CD4-positive, alpha-beta T cell treated with Interleukin-21 for 1 hour (primary cell): ENCODE measurements at regions not wholly inside any gene's neighbourhood (a gene's known extent, or its start where the extent isn't known, plus 50 kb on each side); places are given as distances from the start of the nearest gene placed in this dataset.

Experiments used
- DNase-seq: peaks from one replicate; pipeline ENCODE4 v3.0.0-alpha.2; 2020

DNA sequence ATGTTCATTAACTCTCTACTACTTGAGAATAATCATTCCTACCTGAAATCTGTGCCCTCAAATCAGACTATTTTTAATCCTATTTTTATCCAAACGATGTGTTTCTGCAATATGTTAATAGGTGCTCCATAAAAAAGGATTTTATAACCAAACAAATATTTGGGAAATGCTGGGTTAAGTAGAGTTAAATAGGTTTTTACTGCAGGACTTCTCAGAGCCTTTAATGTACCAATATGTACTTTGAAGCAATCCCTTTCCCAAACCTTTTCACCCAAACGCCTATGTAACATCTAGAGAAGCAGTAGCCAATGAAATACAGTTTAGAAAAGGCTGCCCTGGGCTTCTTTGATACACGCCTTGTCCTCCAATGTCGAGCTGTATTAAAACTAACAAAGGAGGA is 182.5 kb downstream of the SP3 start:
- no peak for DNase-seq

- DNase-seq: no peak
These were observed 181.8 kb downstream of the SP3 start for GRCh38 chr2:173783382-173783781.

DNA sequence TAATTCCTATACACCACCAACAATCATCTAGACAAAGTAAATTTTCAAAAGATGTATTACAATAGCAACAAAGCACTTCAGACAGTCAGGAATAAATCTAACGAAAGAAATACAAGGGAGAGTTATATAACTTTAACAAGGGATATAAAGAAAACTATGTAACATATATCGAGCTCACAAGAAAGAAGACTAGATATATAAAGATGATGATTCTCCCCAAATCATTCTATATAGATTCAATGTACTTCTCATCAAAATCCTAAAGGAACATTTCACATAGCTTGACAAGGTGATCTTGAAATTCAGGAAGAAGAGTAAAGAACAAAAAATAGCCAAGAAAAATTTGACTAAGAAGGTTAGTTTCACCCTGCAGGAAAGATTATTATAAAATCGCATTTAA is 179.4 kb downstream of the SP3 start:
- DNase-seq: no peak

- no peak for DNase-seq
These were observed 173.7 kb downstream of the SP3 start for GRCh38 chr2:173791502-173791901.

DNA sequence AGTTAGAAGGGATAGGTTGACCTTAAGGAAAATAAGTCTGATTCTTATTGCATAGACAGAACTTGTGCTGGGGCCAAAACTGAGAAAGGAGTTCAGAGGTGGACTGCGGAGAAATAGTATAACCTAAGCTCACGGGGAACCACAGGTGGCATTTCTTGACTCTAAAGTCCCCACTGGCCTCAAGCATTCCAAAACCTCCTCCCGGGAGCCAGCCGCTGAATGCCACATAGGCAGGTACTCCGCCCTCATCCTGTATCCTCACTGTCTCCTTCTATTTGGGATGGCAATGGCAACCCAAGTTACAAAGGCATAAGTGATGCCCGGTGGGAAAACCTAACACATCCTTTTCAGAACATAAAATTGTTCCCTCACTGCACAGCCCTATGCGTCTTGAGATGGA is 173.0 kb downstream of the SP3 start:
- DNase-seq: no peak

GRCh38 chr2:173792741-173793140 is 172.4 kb downstream of the SP3 start:
- no peak for DNase-seq

- no peak for DNase-seq
These were observed 171.2 kb downstream of the SP3 start for GRCh38 chr2:173793709-173794565.

DNA sequence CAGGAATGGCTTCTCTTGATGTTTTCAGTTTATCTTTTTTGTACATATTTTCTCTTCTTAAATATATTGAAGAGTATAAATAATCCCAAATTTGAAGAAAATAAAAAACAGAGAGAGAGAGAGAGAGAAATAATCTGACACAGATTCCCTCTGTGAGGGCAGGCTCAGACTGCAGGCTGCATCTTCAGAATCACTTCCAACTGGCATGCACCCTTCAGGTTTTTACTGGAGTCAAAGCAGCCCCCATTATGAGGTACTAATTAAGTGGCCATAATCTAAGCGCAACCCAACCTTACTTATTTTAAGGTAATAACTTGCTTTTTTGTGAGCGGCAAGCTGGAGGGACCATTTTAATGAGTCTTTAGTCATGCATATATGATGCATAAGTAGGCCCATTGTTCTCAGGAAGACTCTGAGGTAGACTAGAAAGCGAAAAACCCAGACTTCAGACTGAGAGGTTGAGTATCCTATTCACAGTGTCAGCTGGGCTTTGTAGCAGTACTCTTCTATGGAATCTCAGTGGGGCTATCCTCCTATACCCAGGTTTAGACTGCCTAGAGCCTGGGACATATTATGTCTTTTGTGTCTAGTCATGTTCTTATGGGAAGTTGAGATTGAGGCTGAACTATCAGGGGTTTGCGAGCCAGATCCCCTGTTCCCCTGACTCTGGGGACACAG is 167.4 kb downstream of the SP3 start:
- no peak for DNase-seq

GRCh38 chr2:173802518-173802917 is 162.7 kb downstream of the SP3 start:
- DNase-seq: no peak

DNA sequence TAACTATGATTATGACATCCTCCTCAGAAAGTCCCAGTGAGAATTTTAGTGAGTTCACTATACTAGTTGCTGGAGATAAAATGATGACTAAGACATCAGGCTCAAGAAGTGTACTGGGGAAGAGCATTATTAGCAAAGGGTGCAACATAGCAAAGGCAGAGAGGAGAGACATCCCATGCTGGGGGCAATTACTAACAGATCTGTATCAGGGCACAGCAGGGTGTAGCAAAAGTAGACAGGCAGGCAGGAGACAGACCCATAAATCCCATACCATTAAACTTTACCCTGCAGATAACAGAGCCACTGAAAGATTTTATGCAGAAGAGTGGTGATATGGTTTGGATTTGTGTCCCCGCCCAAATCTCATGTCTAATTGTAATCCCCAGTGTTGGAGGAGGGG is 161.7 kb downstream of the SP3 start:
- DNase-seq: no peak

- no peak for DNase-seq
These were observed 158.4 kb downstream of the SP3 start for GRCh38 chr2:173806761-173807160.

DNA sequence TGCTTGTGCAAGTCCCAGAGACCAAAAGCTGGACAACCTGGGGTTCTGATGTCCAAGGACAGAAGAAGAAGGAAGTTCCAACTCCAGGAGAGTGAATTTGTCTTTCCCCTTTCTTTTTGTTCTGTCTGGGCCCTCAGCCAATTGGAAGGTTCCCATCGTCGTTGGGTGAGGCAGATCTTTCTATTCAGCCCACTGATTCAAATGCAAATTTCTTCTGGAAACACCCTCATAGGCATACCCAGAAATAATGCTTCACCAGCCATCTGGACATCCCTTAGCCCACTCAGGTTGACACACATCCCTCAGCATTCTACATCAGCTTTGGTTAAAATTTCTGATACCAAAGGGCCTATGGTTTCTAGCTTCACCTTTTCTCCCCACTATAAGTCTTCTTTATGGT is 156.5 kb downstream of the SP3 start:
- no peak for DNase-seq

GRCh38 chr2:173812321-173812720 is 152.9 kb downstream of the SP3 start:
- no peak for DNase-seq

DNA sequence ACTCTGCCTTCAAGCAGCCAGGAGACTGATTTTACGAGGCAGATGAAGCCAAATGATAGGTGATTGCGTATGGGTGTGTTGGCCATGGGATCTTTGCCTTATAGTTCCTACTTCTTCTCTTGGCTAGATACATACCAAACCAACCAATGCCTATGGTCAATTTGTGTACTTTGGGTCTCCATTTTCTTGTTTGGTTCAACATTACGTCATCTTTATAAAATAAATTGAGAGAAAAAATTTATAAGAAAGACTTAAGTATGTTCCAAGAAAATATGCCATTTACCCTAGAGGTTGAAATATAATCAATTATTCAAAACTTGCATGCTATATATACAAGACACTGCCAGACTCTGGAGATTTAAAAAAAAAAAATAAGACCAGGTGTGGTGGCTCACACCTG is 150.9 kb downstream of the SP3 start:
- DNase-seq: no peak

DNA sequence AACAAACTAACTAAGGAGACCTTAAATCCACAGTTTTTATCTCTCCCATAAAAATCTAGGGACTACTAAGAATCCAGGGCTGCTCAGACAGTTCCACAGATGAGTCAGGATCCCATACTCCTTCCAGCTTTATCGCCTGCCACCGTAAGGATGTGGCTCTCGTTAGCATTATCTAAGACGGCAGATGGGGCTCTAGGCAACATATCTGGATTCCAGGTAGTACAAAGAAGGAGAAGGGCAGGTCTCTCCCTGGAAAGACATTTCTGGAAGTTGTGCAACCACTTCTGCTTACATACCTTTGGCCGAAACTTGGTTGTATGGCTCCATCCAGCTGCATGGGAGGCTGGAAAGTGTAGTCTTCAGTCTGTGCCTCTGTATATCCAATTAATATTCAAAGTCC is 149.4 kb downstream of the SP3 start:
- DNase-seq: no peak

DNA sequence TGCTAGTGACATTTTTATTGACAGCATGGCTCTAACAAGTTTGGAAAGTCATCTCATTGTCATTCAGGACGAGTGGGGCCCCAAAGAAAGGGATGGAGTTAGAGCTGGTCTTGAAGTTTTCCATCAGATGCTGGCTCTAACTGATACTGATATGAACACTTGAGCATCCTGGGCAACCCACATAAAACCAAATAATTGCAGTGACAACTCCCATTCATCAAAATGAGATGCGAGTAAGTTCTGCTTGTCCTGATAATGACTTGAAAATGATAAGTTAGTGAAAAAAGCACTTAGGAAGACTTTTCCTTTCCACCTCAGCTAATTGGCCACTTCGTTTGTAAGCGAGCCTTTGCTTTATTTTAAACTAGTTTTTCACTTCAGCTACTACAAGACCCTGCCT is 147.6 kb downstream of the SP3 start:
- DNase-seq: no peak

- no peak for DNase-seq
These were observed 146.9 kb downstream of the SP3 start for GRCh38 chr2:173818285-173818684.

DNA sequence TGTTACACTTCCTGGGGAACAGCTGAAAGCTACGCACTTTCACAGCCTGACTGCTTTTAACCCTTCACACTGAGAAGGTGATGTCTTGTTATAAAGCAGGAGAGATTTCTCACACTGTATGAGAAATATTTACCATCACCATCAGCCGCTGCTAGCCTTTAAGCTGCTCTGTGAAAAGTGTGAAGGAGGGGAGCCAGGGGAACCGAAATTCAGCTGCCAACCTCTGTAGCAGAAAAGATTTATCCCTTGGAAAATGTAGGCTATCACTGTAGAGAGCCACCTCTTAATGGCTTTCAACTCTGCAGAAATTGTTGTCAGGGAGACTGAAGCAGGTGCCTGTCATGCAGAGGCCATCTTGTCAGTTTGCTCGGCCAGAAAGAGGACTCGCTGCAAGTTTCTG is 145.3 kb downstream of the SP3 start:
- no peak for DNase-seq

GRCh38 chr2:173821451-173821850 is 143.7 kb downstream of the SP3 start:
- no peak for DNase-seq

DNA sequence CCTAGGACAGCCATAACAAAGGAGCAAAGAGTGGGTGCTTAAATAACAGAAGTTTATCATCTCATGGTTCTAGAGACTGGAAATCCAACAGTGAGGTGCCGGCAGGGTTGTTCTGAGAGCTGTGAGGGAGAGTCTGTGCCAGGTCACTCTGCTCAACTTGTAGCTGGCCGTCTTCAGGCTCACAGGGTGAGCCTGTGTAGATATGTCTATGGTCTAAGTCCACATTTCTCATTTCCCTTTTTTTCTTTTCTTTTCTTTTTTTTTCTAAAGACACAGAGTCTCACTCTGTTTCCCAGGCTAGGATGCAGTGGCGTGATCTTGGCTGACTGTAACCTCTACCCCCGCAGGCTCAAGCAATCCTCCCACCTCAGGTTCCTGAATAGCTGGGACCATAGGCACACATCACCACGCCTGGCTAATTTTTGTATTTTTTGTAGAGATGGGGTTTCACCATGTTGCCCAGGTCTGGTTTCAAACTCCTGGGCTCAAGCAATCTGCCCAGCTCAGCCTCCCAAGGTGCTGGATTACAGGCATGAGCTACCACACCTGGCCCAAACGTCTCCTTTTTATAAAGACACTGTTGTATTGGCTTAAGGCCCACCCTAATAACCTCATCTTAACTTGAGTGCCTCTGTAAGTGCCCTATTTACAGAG is 142.2 kb downstream of the SP3 start:
- DNase-seq: no peak

DNA sequence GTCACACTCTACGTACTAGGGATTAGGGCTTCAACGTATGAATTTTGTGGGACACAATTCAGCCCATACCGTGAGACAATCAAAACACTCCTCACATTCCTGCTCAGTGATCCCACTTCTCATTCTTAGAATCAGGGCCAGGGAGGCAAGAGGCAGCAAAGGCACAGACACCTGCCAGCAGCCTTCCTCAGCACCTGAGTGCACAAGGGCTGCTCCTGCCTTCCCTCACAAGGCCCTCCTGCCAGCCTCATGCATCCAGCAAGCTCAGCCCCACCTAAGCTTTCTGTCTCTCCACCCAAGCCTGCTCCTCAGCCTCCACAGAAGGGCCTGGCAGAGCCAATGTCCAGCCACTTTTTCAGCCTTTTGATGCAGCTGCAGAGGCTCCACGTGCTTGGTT is 141.6 kb downstream of the SP3 start:
- no peak for DNase-seq

DNA sequence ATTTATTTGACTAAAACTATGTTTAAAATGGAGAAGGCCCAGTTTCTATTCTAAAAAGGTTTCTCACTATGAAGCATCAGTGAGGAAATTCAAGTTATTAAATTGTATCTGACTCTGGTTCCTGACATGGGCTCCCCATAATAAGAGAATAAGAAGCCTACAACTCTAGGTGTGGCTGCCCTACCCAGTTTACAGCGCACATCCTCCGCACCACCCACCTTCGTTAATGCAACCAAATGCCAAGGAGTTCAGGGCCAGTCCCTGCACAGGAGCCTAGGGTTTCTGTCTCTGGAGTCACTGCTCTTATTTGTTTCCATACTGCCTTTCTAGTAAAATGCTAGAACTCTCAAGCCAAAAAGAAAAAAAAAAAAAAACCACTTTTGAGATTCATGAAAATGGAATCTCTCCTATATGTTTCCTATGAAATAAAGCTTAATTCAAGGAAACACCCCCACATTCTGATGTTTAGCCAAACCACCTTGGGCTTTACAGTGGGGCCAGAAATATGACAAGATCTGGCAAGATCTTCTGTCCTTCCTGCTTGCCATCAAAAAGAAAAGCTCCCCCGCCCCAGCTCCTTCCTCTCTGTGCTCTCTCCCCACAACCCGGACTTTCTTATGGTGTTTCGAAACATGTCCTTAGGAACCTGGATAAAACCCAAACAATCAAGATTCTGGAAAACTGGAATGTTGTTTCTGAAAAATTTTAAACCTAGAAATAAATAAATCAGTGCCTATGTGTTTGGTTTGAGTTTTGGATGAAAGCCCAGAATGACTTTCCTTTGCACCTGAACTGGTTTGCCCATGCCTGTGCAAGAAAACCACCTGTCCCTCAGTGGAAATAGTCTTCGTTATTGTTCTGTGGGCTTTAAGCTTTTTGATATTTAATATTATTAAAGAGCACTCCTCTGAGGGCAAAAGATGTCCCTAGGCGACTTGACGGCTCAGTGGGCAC is 136.7 kb downstream of the SP3 start:
- no peak for DNase-seq

DNA sequence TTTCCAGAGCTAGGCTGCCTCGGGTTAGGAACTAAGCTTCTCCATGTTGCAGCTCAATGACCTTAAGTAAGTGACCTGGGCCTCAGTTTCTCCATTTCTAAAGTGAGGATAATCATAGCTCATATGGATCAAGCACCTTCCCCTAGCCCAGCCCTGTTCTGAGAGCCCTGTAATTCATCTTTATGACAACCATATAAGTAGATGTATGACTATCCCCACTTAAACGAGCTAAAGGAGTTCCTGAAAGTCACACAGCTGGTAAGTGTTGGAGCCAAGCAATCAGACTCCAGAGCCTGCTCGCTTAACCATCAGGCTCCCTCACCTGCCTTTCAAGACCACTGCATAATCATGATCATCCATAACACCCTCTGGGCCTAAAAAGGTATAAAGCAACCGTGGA is 135.4 kb downstream of the SP3 start:
- DNase-seq: no peak
